CD14-positive monocyte (primary cell): ENCODE measurements at regions not wholly inside any gene's neighbourhood (a gene's known extent, or its start where the extent isn't known, plus 50 kb on each side); places are given as distances from the start of the nearest gene placed in this dataset.
A peak's percentile ranks its signal among the peaks of the same experiment; 100 is the strongest.

ENCODE experiments used
- DNase-seq, 3 donors: peaks; one replicate each; pipeline ENCODE4 v3.0.0-alpha.2; 2011 to 2022
- H2AFZ ChIP-seq: 2 replicates; pipeline ENCODE4 v1.6.0; 2012; ENCODE audit warnings: mild to moderate bottlenecking, low read depth, low read length, inconsistent platforms; ENCODE audit not compliant: insufficient read depth, poor library complexity, severe bottlenecking
- H3K27ac ChIP-seq, 2 donors: 1 replicate in 1 of 2; 2 replicates in 1 of 2; pipeline ENCODE4 v1.5.1; 2012 to 2013; ENCODE audit warnings: low read length in 2 of 2, control low read depth in 1 of 2, inconsistent platforms in 1 of 2, low read depth in 1 of 2, mild to moderate bottlenecking in 1 of 2
- H3K27me3 ChIP-seq, 2 donors: one replicate each; pipeline versions ENCODE4 v1.6.0 to v1.6.1; 2011 to 2013; ENCODE audit warnings: low read length in 2 of 2; ENCODE audit not compliant: control insufficient read depth in 2 of 2, insufficient read depth in 2 of 2
- H3K36me3 ChIP-seq, 2 donors: replicated peaks in 1 of 2; 1 replicate in 1 of 2; 2 replicates in 1 of 2; pipeline versions ENCODE4 v1.5.1 to v1.6.1; 2012 to 2013; ENCODE audit warnings: low read length in 2 of 2, control low read depth in 1 of 2, inconsistent platforms in 1 of 2, mild to moderate bottlenecking in 1 of 2; ENCODE audit not compliant: insufficient read depth in 2 of 2, control insufficient read depth in 1 of 2
- H3K4me1 ChIP-seq, 2 donors: 1 replicate in 1 of 2; 2 replicates in 1 of 2; pipeline versions ENCODE4 v1.5.1 to v1.6.1; 2012 to 2013; ENCODE audit warnings: low read length in 2 of 2, control low read depth in 1 of 2, inconsistent platforms in 1 of 2, mild to moderate bottlenecking in 1 of 2, moderate library complexity in 1 of 2; ENCODE audit not compliant: insufficient read depth in 2 of 2, control insufficient read depth in 1 of 2
- H3K4me2 ChIP-seq: replicated peaks from 2 replicates; pipeline ENCODE3; 2012; ENCODE audit warnings: low read length, moderate library complexity, mild to moderate bottlenecking; ENCODE audit not compliant: poor library complexity, severe bottlenecking; ENCODE audit errors: extremely low read depth
- H3K4me3 ChIP-seq, 3 experiments: fragments of 200-600 bp in 1 of 3; sonication (generic) in 1 of 3; replicated peaks in 1 of 3; 1 replicate in 2 of 3; 2 replicates in 1 of 3; pipeline ENCODE4 v1.5.1; 2011 to 2013; ENCODE audit warnings: low read length in 3 of 3, mild to moderate bottlenecking in 3 of 3, control low read depth in 2 of 3, low read depth in 2 of 3, inconsistent platforms in 1 of 3, moderate library complexity in 1 of 3
- H3K79me2 ChIP-seq: 2 replicates; pipeline ENCODE4 v1.6.0; 2012; ENCODE audit warnings: mild to moderate bottlenecking, control low read depth, inconsistent platforms, low read length, moderate library complexity; ENCODE audit not compliant: insufficient read depth
- H3K9ac ChIP-seq: 2 replicates; pipeline ENCODE4 v1.6.0; 2017; ENCODE audit warnings: low read length, mild to moderate bottlenecking; ENCODE audit not compliant: insufficient read depth, poor library complexity, severe bottlenecking
- H3K9me3 ChIP-seq, 2 donors: replicated peaks in 1 of 2; 1 replicate in 1 of 2; 2 replicates in 1 of 2; pipeline versions ENCODE4 v1.5.1 to v1.6.1; 2012 to 2013; ENCODE audit warnings: low read length in 2 of 2, control low read depth in 1 of 2; ENCODE audit not compliant: control insufficient read depth in 1 of 2, insufficient read depth in 1 of 2
- H4K20me1 ChIP-seq: 2 replicates; pipeline ENCODE4 v1.6.0; 2012; ENCODE audit warnings: mild to moderate bottlenecking, low read length, control low read depth, moderate library complexity; ENCODE audit not compliant: insufficient read depth
- H3K27ac Mint-ChIP-seq, 7 donors: one replicate each; pipeline ENCODE4 v1.8.0; 2020; ENCODE audit warnings: mild to moderate bottlenecking in 7 of 7, mixed read lengths in 7 of 7, moderate library complexity in 6 of 7, inconsistent platforms in 2 of 7
- H3K27me3 Mint-ChIP-seq, 3 donors: one replicate each; pipeline ENCODE4 v1.8.0; 2021 to 2022; ENCODE audit warnings: low read depth in 3 of 3, mild to moderate bottlenecking in 3 of 3, mixed read lengths in 3 of 3, moderate library complexity in 3 of 3, inconsistent platforms in 1 of 3
- H3K36me3 Mint-ChIP-seq, 2 donors: one replicate each; pipeline ENCODE4 v1.8.0; 2020; ENCODE audit warnings: mixed read lengths in 2 of 2, inconsistent platforms in 1 of 2, mild to moderate bottlenecking in 1 of 2
- H3K4me1 Mint-ChIP-seq: one replicate; pipeline ENCODE4 v1.8.0; 2020; ENCODE audit warnings: mild to moderate bottlenecking, mixed read lengths
- H3K4me3 Mint-ChIP-seq, 2 donors: one replicate each; pipeline ENCODE4 v1.8.0; 2020; ENCODE audit warnings: mild to moderate bottlenecking in 2 of 2, mixed read lengths in 2 of 2, moderate library complexity in 1 of 2
- H3K9me3 Mint-ChIP-seq, 7 donors: one replicate each; pipeline ENCODE4 v1.8.0; 2020 to 2022; ENCODE audit warnings: mixed read lengths in 7 of 7, mild to moderate bottlenecking in 6 of 7, moderate library complexity in 6 of 7, inconsistent platforms in 2 of 7
- WGBS: methylation state at CpG from one replicate; pipeline ENCODE4 v1.1.5; 2013; ENCODE audit warnings: missing lambda C conversion rate; ENCODE audit not compliant: insufficient coverage; 5-methylcytosine and 5-hydroxymethylcytosine counted together
- intact Hi-C, 2 donors: fragments of 100-400 bp; cut with micrococcal nuclease; formaldehyde crosslinking; loops; one replicate each; pipeline versions ENCODE4 v1.15.0 to v1.15.1; 2023
- TF ChIP-seq, protein P1 (sequence below): fragments of 200-600 bp; IDR thresholded peaks from one replicate; pipeline ENCODE4 v1.8.0; 2022; ENCODE audit warnings: antibody characterized with exemption, mild to moderate bottlenecking

DNA sequence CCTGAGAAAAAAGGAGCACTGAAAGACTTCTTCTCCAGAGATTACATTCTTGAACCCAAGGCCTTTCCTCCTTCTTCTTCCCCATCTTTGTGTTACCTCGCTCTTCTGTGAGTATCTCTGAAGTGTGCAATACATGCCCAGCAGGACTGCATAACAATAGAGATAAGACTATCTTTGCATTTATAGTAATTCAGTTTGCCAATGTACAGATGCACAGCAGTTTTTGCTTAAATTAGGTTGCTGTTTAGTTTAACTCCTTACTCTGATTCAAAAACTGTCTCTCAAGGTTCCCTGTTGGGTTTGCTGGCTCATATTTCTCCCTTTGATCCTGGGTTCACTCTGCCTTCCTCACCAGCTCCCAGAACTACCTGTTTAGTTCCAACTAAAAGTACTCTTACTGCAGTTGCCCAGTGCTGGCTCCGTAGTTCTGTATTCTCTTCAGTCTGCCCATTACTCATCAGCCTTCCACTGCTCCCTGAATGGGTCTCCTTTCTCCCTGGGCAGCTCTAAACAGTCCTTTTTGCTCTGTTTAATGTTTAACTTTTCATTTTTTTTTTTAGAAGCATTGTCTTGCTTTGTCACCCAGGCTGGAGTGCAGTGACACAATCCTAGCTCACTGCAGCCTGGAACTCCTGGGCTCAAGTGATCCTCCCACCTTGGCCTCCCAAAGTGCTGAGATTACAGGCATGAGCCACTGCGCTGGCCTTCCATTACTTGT lies 180.6 kb upstream of the CAND1 start:
- Mint-ChIP-seq H3K9me3 (peaks cover 0 to 7% (median 0%) of the 10 kb centered on the region in 7 donors), H3K27ac (peak overlapping the region in 1 of 7 donors; percentile 28), H3K27me3 (peaks cover 2 to 4% (median 4%) of the 10 kb centered on the region in 3 donors), H3K36me3 (no peaks in the 10 kb centered on the region), H3K4me1 (no peaks in the 10 kb centered on the region), H3K4me3 (no peak overlapping the region)
- WGBS: 90% methylated on average over 1 of the region's 3 CpGs
- no peak for DNase-seq
- H3K4me3 ChIP-seq: no peak overlapping the region
- TF ChIP-seq, protein P1, sequence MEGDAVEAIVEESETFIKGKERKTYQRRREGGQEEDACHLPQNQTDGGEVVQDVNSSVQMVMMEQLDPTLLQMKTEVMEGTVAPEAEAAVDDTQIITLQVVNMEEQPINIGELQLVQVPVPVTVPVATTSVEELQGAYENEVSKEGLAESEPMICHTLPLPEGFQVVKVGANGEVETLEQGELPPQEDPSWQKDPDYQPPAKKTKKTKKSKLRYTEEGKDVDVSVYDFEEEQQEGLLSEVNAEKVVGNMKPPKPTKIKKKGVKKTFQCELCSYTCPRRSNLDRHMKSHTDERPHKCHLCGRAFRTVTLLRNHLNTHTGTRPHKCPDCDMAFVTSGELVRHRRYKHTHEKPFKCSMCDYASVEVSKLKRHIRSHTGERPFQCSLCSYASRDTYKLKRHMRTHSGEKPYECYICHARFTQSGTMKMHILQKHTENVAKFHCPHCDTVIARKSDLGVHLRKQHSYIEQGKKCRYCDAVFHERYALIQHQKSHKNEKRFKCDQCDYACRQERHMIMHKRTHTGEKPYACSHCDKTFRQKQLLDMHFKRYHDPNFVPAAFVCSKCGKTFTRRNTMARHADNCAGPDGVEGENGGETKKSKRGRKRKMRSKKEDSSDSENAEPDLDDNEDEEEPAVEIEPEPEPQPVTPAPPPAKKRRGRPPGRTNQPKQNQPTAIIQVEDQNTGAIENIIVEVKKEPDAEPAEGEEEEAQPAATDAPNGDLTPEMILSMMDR: no peak
- H2AFZ ChIP-seq: no peak overlapping the region
- H3K9me3 ChIP-seq: no peaks in the 10 kb centered on the region
- H3K9ac ChIP-seq: no peak overlapping the region
- no peaks in the 10 kb centered on the region for H3K4me1 ChIP-seq
- no peak overlapping the region for H3K27ac ChIP-seq
- no peak overlapping the region for H3K4me2 ChIP-seq
- intact Hi-C loops: no loop called here
- no peaks in the 10 kb centered on the region for H3K36me3 ChIP-seq
- no peaks in the 10 kb centered on the region for H3K79me2 ChIP-seq
- H4K20me1 ChIP-seq: no peaks in the 10 kb centered on the region
- H3K27me3 ChIP-seq: peaks cover 0 to 6% of the 10 kb centered on the region in 2 donors

- TF ChIP-seq, protein P1: no peak
- intact Hi-C loops: no loop called here
- Histone ChIP-seq H3K4me1 (no peaks in the 10 kb centered on the region), H3K4me3 (no peak overlapping the region), H3K9ac (no peak overlapping the region), H3K27me3 (peaks cover 0 to 6% of the 10 kb centered on the region in 2 donors), H3K27ac (no peak overlapping the region), H2AFZ (no peak overlapping the region), H3K36me3 (no peaks in the 10 kb centered on the region), H3K4me2 (no peak overlapping the region), H3K79me2 (no peaks in the 10 kb centered on the region), H3K9me3 (no peaks in the 10 kb centered on the region), H4K20me1 (no peaks in the 10 kb centered on the region)
- Mint-ChIP-seq H3K9me3 (peaks cover 0 to 7% (median 0%) of the 10 kb centered on the region in 7 donors), H3K27ac (no peak overlapping the region), H3K4me3 (no peak overlapping the region), H3K4me1 (no peaks in the 10 kb centered on the region), H3K27me3 (peaks cover 0 to 4% (median 4%) of the 10 kb centered on the region in 3 donors), H3K36me3 (no peaks in the 10 kb centered on the region)
- no peak for DNase-seq
- WGBS: 100% methylated on average over 1 of the region's 3 CpGs
Measured at GRCh38 chr12:67091204-67091603, 178.0 kb upstream of the CAND1 start.
